H9 (cell line): ENCODE measurements at regions not wholly inside any gene's neighbourhood (a gene's known extent, or its start where the extent isn't known, plus 50 kb on each side); places are given as distances from the start of the nearest gene placed in this dataset.

ENCODE experiments used
- DNase-seq: peaks from one replicate; pipeline ENCODE4 v3.0.0-alpha.2; 2017
- H2AFZ ChIP-seq: one replicate; pipeline ENCODE4 v1.6.1; 2013; ENCODE audit warnings: mild to moderate bottlenecking, low read length, control low read depth, moderate library complexity
- H2AK5ac ChIP-seq: 2 replicates; pipeline ENCODE4 v1.6.1; 2013; ENCODE audit warnings: low read length, control low read depth, mixed read lengths; ENCODE audit not compliant: insufficient read length
- H2BK120ac ChIP-seq: one replicate; pipeline ENCODE4 v1.6.1; 2013; ENCODE audit warnings: low read depth, mild to moderate bottlenecking, low read length, control low read depth, inconsistent platforms; ENCODE audit not compliant: poor library complexity, severe bottlenecking
- H2BK12ac ChIP-seq: 2 replicates; pipeline ENCODE4 v1.6.1; 2013; ENCODE audit warnings: low read length, control low read depth, mixed read lengths, low read depth; ENCODE audit not compliant: insufficient read length
- H2BK15ac ChIP-seq: 2 replicates; pipeline ENCODE4 v1.6.1; 2013; ENCODE audit warnings: low read depth, low read length, control low read depth
- H2BK20ac ChIP-seq: one replicate; pipeline ENCODE4 v1.6.1; 2013; ENCODE audit warnings: low read depth, mild to moderate bottlenecking, low read length, control low read depth, inconsistent platforms; ENCODE audit not compliant: poor library complexity, severe bottlenecking
- H2BK5ac ChIP-seq: 2 replicates; pipeline ENCODE4 v1.6.1; 2013; ENCODE audit warnings: low read length, control low read depth, mixed read lengths; ENCODE audit not compliant: insufficient read length
- H3K14ac ChIP-seq: 2 replicates; pipeline ENCODE4 v1.6.1; 2013; ENCODE audit warnings: low read length, control low read depth; ENCODE audit not compliant: insufficient read depth
- H3K18ac ChIP-seq: 2 replicates; pipeline ENCODE4 v1.6.1; 2013; ENCODE audit warnings: low read depth, mild to moderate bottlenecking, mixed read lengths, low read length, control low read depth; ENCODE audit not compliant: insufficient read length
- H3K23ac ChIP-seq: 2 replicates; pipeline ENCODE4 v1.6.1; 2013; ENCODE audit warnings: low read length, control low read depth, mixed read lengths, low read depth; ENCODE audit not compliant: insufficient read length
- H3K23me2 ChIP-seq: 2 replicates; pipeline ENCODE4 v1.6.1; 2013; ENCODE audit warnings: low read depth, mild to moderate bottlenecking, mixed read lengths, low read length, control low read depth; ENCODE audit not compliant: insufficient read length, poor library complexity, severe bottlenecking
- H3K27ac ChIP-seq: 2 replicates; pipeline ENCODE4 v1.5.1; 2013; ENCODE audit warnings: low read length, control low read depth, mixed read lengths, low read depth; ENCODE audit not compliant: insufficient read length
- H3K27me3 ChIP-seq: 2 replicates; pipeline ENCODE4 v1.6.1; 2013; ENCODE audit warnings: low read length, control low read depth, inconsistent platforms; ENCODE audit not compliant: insufficient read depth
- H3K4ac ChIP-seq: 2 replicates; pipeline ENCODE4 v1.6.1; 2013; ENCODE audit warnings: low read depth, mild to moderate bottlenecking, control low read depth, inconsistent platforms, low read length, moderate library complexity
- H3K4me1 ChIP-seq: 2 replicates; pipeline ENCODE4 v1.6.1; 2013; ENCODE audit warnings: low read length, control low read depth, inconsistent platforms; ENCODE audit not compliant: insufficient read depth
- H3K4me2 ChIP-seq: 2 replicates; pipeline ENCODE4 v1.6.1; 2013; ENCODE audit warnings: low read length, control low read depth, mixed read lengths; ENCODE audit not compliant: insufficient read length, insufficient read depth
- H3K56ac ChIP-seq: 2 replicates; pipeline ENCODE4 v1.6.1; 2013; ENCODE audit warnings: low read depth, mild to moderate bottlenecking, mixed read lengths, low read length, control low read depth; ENCODE audit not compliant: insufficient read length
- H3K79me1 ChIP-seq: 2 replicates; pipeline ENCODE4 v1.6.1; 2013; ENCODE audit warnings: low read depth, mild to moderate bottlenecking, moderate library complexity, low read length, control low read depth, inconsistent platforms; ENCODE audit not compliant: insufficient read depth, poor library complexity, severe bottlenecking
- H3K79me2 ChIP-seq: 2 replicates; pipeline ENCODE4 v1.6.1; 2013; ENCODE audit warnings: low read length, control low read depth, inconsistent platforms; ENCODE audit not compliant: insufficient read depth
- H3K9ac ChIP-seq: 2 replicates; pipeline ENCODE4 v1.6.1; 2013; ENCODE audit warnings: low read length, control low read depth, mixed read lengths; ENCODE audit not compliant: insufficient read length; ENCODE audit errors: extremely low read depth
- H3K9me3 ChIP-seq: one replicate; pipeline ENCODE4 v1.6.1; 2013; ENCODE audit warnings: low read depth, low read length, inconsistent platforms; ENCODE audit not compliant: control insufficient read depth
- H3T11ph ChIP-seq: one replicate; pipeline ENCODE4 v1.6.1; 2013; ENCODE audit warnings: mild to moderate bottlenecking, low read length, control low read depth, inconsistent platforms
- H4K20me1 ChIP-seq: one replicate; pipeline ENCODE4 v1.6.1; 2013; ENCODE audit not compliant: control insufficient read depth, insufficient read length, insufficient read depth
- H4K5ac ChIP-seq: 2 replicates; pipeline ENCODE4 v1.6.1; 2013; ENCODE audit warnings: low read depth, mild to moderate bottlenecking, mixed read lengths, low read length, control low read depth; ENCODE audit not compliant: insufficient read length
- H4K8ac ChIP-seq: replicated peaks from 2 replicates; pipeline ENCODE4 v1.6.1; 2013; ENCODE audit warnings: low read length, control low read depth, mixed read lengths, low read depth; ENCODE audit not compliant: insufficient read length
- H4K91ac ChIP-seq: 2 replicates; pipeline ENCODE4 v1.6.1; 2013; ENCODE audit warnings: low read depth, mild to moderate bottlenecking, moderate library complexity, mixed read lengths, low read length, control low read depth; ENCODE audit not compliant: insufficient read length
- H3K27ac Mint-ChIP-seq, 3 experiments: 2 replicates in 2 of 3; 3 replicates in 1 of 3; pipeline ENCODE4 v1.8.0; 2020 to 2021; ENCODE audit warnings: mixed read lengths in 3 of 3, mild to moderate bottlenecking in 1 of 3, moderate library complexity in 1 of 3
- H3K27me3 Mint-ChIP-seq: 2 replicates; pipeline ENCODE4 v1.8.0; 2021; ENCODE audit warnings: low read depth, mild to moderate bottlenecking, moderate library complexity, mixed read lengths
- H3K36me3 Mint-ChIP-seq, 3 experiments: 2 replicates in 2 of 3; 3 replicates in 1 of 3; pipeline ENCODE4 v1.8.0; 2020 to 2021; ENCODE audit warnings: low read depth in 3 of 3, mixed read lengths in 3 of 3; ENCODE audit not compliant: insufficient read depth in 1 of 3
- H3K4me1 Mint-ChIP-seq, 2 experiments: 2 replicates each; pipeline ENCODE4 v1.8.0; 2020; ENCODE audit warnings: mixed read lengths in 2 of 2
- H3K4me3 Mint-ChIP-seq, 2 experiments: 2 replicates in 1 of 2; 3 replicates in 1 of 2; pipeline ENCODE4 v1.8.0; 2020 to 2021; ENCODE audit warnings: mild to moderate bottlenecking in 2 of 2, mixed read lengths in 2 of 2, moderate library complexity in 1 of 2
- H3K9me3 Mint-ChIP-seq, 2 experiments: 2 replicates in 1 of 2; 3 replicates in 1 of 2; pipeline ENCODE4 v1.8.0; 2020; ENCODE audit warnings: mild to moderate bottlenecking in 2 of 2, mixed read lengths in 2 of 2, moderate library complexity in 1 of 2
- CTCF ChIP-seq: fragments of 200-600 bp; sonication (generic); conservative IDR thresholded peaks from 3 replicates; pipeline ENCODE4 v1.8.0; 2021; ENCODE audit warnings: antibody characterized with exemption, mild to moderate bottlenecking
- WGBS: extraction: QIAGEN DNeasy Blood & Tissue Kit; methylation state at CpG from one replicate; pipeline ENCODE4 v1.1.7; 2013; ENCODE audit warnings: missing lambda C conversion rate, low lambda C conversion rate, mixed read lengths; ENCODE audit not compliant: insufficient read length; ENCODE audit errors: extremely low coverage; 5-methylcytosine and 5-hydroxymethylcytosine counted together

- Histone ChIP-seq H3K9me3 (no peaks in the 10 kb centered on the region), H3T11ph (no peak overlapping the region), H3K23me2 (no peaks in the 10 kb centered on the region), H3K27me3 (no peaks in the 10 kb centered on the region), H4K91ac (no peak overlapping the region), H3K4ac (no peak overlapping the region), H3K18ac (no peak overlapping the region), H3K79me1 (no peaks in the 10 kb centered on the region), H3K27ac (no peak overlapping the region), H2BK12ac (no peak overlapping the region), H2BK20ac (no peak overlapping the region), H2BK120ac (no peak overlapping the region), H4K5ac (no peak overlapping the region), H2AK5ac (no peak overlapping the region), H2AFZ (no peak overlapping the region), H3K4me2 (no peak overlapping the region), H3K79me2 (no peaks in the 10 kb centered on the region), H3K23ac (no peak overlapping the region), H2BK5ac (no peak overlapping the region), H3K14ac (no peak overlapping the region), H2BK15ac (no peak overlapping the region), H3K9ac (no peak overlapping the region), H4K20me1 (no peaks in the 10 kb centered on the region), H3K4me1 (no peaks in the 10 kb centered on the region), H4K8ac (no peak overlapping the region), H3K56ac (no peak overlapping the region)
- no CpG with 5 or more reads among the region's 3 CpGs for WGBS
- Mint-ChIP-seq H3K36me3 (no peaks in the 10 kb centered on the region), H3K27ac (no peak overlapping the region), H3K4me3 (no peak overlapping the region), H3K27me3 (no peaks in the 10 kb centered on the region), H3K4me1 (peaks cover 0 to 3% of the 10 kb centered on the region in 2 experiments; a peak in 1 of 4 replicates), H3K9me3 (no peaks in the 10 kb centered on the region)
- DNase-seq = no peak
- TF ChIP-seq CTCF = no peak
Measured at GRCh38 chr2:176910828-176911227, 301.8 kb upstream of the HNRNPA3 start.
